HepG2 (cell line): ENCODE measurements at regions not wholly inside any gene's neighbourhood (a gene's known extent, or its start where the extent isn't known, plus 50 kb on each side); places are given as distances from the start of the nearest gene placed in this dataset.

Experiments used
- FOXP4 ChIP-seq: sonication (generic); formaldehyde crosslinking; IDR thresholded peaks from 2 replicates; pipeline ENCODE4 v1.4.0; 2020; ENCODE audit warnings: missing genetic modification reagents
- HINFP ChIP-seq: sonication (generic); formaldehyde crosslinking; IDR thresholded peaks from 2 replicates; pipeline ENCODE4 v1.4.0; 2020; ENCODE audit warnings: low read depth, mild to moderate bottlenecking, missing genetic modification reagents
- HNF4G ChIP-seq, 2 experiments: sonication (generic) in 1 of 2; formaldehyde crosslinking in 1 of 2; IDR thresholded peaks; 2 replicates each; pipeline versions ENCODE4 v1.4.0 to v1.6.1; 2011 to 2020; ENCODE audit warnings: borderline replicate concordance in 2 of 2, low read depth in 2 of 2, mild to moderate bottlenecking in 2 of 2, low read length in 1 of 2, missing genetic modification reagents in 1 of 2, moderate library complexity in 1 of 2
- NCOA5 ChIP-seq: sonication (generic); formaldehyde crosslinking; IDR thresholded peaks from 2 replicates; pipeline ENCODE4 v1.4.0; 2020; ENCODE audit warnings: missing genetic modification reagents
- ZNF281 ChIP-seq: sonication (generic); formaldehyde crosslinking; IDR thresholded peaks from 2 replicates; pipeline ENCODE4 v1.4.0; 2020; ENCODE audit warnings: missing genetic modification reagents, borderline replicate concordance
- ZNF710 ChIP-seq: sonication (generic); formaldehyde crosslinking; IDR thresholded peaks from 2 replicates; pipeline ENCODE4 v1.5.0; 2020; ENCODE audit warnings: mild to moderate bottlenecking, missing genetic modification reagents, borderline replicate concordance

- TF ChIP-seq ZNF281 (CRISPR knock-in tag): no peak
- no peak for TF ChIP-seq NCOA5 (CRISPR knock-in tag)
- no peak for TF ChIP-seq HINFP
- TF ChIP-seq HNF4G (IDR thresholded peaks at IDR 0.05; ENCODE audit: borderline replicate concordance, low read depth, low read length): no peak
- no peak for TF ChIP-seq HNF4G (CRISPR knock-in tag; IDR thresholded peaks at IDR 0.05; ENCODE audit: borderline replicate concordance, low read depth)
- no peak for TF ChIP-seq FOXP4
- no peak for TF ChIP-seq ZNF710 (CRISPR knock-in tag)
- TF ChIP-seq, all 625 proteins: peak for 0
Observed at GRCh38 chr9:106799152-106799551, 63.8 kb upstream of the ZNF462 start (continued).
